GM12873 (cell line): ENCODE measurements at regions not wholly inside any gene's neighbourhood (a gene's known extent, or its start where the extent isn't known, plus 50 kb on each side); places are given as distances from the start of the nearest gene placed in this dataset.

Experiments
- TF ChIP-seq, protein P1 (sequence below): IDR thresholded peaks from 2 replicates; pipeline ENCODE4 v1.5.1; 2012; ENCODE audit warnings: low read depth, mild to moderate bottlenecking, moderate library complexity, low read length, control low read depth; ENCODE audit not compliant: insufficient read depth; ENCODE audit errors: missing control alignments

DNA sequence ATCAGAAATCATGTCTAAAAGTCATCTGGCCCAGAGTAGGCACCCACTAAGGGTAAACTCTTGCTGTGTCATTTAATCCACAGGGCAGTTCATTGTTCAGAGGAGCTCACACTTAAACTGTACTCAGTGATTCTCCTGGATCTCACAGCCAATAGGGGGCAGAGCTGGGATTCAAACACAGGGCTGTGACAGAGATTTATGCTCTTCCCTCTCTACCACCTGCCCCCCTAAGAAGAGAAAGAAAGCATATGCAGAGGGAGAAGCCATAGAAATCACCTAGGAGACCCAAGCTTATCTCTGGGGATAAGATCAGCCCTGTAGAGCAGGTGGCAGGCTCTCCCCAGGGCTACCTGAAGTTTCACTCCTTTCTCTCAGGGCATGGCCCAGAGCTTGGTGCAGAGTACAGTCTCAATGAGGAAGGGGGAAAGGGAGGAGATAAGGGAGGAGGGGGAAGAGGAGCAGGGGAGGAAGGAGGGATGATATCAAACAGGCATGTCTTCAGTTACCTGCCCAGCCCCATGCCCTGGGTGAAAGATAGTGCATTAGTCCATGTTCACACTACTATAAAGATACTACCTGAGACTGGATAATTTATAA, 51.8 kb upstream of the ADPGK start:
- TF ChIP-seq, protein P1, sequence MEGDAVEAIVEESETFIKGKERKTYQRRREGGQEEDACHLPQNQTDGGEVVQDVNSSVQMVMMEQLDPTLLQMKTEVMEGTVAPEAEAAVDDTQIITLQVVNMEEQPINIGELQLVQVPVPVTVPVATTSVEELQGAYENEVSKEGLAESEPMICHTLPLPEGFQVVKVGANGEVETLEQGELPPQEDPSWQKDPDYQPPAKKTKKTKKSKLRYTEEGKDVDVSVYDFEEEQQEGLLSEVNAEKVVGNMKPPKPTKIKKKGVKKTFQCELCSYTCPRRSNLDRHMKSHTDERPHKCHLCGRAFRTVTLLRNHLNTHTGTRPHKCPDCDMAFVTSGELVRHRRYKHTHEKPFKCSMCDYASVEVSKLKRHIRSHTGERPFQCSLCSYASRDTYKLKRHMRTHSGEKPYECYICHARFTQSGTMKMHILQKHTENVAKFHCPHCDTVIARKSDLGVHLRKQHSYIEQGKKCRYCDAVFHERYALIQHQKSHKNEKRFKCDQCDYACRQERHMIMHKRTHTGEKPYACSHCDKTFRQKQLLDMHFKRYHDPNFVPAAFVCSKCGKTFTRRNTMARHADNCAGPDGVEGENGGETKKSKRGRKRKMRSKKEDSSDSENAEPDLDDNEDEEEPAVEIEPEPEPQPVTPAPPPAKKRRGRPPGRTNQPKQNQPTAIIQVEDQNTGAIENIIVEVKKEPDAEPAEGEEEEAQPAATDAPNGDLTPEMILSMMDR, result peak; percentile 30

DNA sequence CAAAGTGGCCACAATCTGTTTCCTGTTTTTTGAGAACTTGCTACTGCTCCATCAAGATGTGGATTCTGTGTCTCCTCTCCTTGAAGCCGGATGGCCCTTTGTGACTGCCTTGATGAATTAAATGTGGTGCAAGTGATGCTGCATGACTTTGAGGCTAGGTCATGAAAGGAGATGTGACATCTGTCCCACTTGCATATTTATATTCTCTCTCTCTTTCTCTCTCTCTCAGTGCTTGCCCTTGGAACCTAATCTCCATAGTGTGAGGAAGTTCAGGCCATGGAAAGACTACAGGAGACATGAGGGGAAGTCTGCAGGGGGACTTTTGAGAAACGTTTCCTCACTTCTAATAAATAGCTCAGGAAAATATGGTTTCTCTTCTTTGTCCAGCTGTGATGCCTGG, 50.0 kb upstream of the ADPGK start:
- TF ChIP-seq, protein P1, result no peak
